Hindlimb muscle (tissue), 1 donor: ENCODE measurements at regions not wholly inside any gene's neighbourhood (a gene's known extent, or its start where the extent isn't known, plus 50 kb on each side); places are given as distances from the start of the nearest gene placed in this dataset.

Source experiments
- DNase-seq: peaks from one replicate; pipeline ENCODE4 v3.0.0-alpha.2; 2013

DNA sequence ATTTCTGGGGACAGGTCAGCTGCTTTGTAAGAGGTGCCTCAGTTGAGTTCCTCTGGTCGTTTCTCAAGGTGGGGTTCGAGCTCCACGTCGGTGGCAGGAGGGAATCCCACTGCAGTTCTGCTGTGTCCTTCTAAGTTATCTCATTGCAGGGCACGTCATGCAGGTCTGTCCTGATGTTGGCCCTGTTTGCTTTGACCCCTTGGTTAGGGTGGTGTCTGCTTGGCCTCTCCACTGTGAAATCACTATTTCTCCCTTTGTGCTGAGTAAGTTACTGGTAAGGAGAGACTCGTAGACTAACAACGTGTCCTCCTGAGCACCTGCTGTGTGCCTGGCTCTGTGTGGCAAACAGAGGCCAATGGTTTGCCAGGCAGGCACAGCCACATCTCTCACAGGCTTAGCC is 372.9 kb upstream of the ZMIZ1 start:
- DNase-seq = no peak

GRCh38 chr10:78696791-78697395 is 371.9 kb upstream of the ZMIZ1 start:
- DNase-seq = no peak

- DNase-seq = no peak
Measured at GRCh38 chr10:78699971-78700370, 368.8 kb upstream of the ZMIZ1 start.

- DNase-seq = no peak
Measured at GRCh38 chr10:78700413-78700812, 368.4 kb upstream of the ZMIZ1 start.

- DNase-seq = no peak
Measured at GRCh38 chr10:78700816-78701520, 367.8 kb upstream of the ZMIZ1 start.

GRCh38 chr10:78702186-78702585 is 366.6 kb upstream of the ZMIZ1 start:
- no peak for DNase-seq

- DNase-seq = no peak
Measured at GRCh38 chr10:78702876-78703275, 365.9 kb upstream of the ZMIZ1 start.

DNA sequence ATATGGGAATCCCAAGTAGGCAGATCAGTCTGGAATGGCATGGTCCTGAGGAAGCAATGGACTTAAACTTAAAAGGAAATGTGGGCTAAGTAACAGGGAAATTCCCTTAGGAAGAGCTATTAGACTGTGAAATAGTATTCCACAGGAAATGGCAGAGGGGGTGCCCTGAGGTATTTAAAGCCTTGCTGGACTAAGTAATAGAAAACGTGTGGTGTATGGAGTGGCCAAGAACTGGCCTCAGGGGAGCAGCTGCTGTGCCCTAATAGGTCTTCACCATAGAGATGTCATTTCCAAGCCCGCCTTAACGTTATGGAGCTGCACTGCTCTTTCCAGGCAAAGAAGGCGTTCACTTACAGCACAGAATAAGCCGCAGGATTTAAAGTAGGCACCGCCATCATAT is 365.2 kb upstream of the ZMIZ1 start:
- DNase-seq = no peak

DNA sequence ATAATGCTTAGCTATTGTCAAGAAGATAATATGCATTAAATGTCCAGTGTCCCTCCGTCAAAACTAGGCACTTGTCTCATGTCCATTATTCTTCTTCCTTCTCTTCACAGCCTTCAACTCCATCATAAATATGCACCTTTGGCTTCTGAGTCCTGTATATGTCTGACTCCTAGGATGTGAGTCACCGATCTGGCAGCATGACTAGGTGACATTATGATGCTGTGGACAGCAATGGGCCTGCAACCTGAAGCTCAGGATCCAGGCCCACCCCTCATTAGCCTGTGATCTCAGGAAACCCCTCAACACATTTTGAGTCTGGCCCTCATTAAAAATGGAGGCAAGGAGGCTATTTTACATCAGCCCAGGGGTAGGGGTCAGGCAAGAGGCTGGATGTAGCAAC is 362.5 kb upstream of the ZMIZ1 start:
- no peak for DNase-seq

DNA sequence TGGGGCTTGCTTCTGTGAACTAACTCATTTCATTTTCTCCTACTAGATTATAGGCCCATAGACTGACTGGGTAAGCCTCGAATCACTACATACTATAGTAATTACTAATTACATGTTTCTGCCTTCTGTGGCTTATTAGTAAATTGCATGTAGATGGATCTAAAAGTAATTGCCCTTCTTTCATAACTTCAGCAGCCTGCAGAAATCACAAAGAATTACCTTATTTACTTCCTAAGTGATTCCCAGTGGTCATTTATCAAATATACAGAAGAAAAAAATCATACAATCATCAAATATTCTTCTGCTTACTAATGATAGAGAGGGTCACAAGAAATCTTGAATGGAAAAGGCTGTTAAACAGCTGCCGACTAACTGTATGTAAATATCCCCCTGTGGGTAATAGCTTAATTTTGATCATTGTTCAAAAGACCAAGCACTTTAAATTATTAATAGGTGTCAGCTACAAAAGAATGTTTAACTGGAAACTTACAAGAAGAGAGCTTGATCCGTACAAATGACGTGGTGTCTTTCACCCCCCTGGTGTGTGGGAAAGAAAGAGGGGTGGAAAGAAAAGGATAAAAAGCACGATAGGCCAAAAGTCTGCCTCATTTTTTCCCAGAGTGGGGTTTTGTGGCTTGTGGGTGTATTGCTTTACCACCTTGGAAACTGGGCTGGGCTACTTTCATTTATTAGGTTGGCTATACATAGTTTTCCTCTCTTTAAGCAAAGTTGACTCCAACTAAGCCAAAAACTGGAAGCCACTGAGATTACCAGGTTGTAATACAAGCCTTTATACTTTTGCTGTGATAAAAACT is 361.8 kb upstream of the ZMIZ1 start:
- no peak for DNase-seq

GRCh38 chr10:78707745-78708144 is 361.0 kb upstream of the ZMIZ1 start:
- DNase-seq = no peak

DNA sequence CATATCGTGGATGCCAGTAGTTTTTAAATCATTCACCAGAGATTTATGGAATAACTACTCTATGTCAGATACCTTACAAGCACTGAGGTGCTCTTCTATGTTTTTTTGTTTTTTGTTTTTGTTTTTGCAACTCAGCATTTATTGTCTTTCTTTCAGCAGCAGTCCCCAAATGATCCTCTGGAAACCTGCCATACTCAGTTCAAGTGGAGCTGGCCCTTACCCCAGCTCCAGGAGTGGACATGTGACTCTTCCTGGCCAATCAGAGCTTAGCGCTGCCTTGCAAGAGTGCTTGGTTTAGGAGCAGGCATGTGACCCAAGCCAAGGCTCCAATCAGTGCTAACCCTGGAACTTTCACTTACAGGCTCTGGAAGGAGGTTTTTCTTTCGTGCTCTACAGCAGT is 356.6 kb upstream of the ZMIZ1 start:
- DNase-seq = no peak

DNA sequence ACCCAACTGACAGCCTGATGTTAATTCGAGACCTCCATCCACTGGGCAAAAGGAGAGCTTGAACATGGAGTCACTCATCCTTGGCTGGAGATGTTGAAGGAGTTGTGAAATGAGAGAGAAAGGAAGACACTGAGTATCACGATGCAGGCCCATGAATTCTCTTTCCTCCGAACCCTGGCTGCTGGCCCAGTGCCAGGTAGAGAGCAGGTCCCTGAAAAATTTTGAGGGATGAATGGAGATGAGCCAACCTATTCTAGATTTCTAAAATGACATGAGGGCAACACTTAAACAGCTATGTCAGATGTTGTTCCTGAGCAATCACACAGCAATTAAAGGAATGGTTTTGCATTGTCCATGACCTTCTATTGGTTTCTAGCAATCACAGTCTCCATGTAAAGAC is 355.1 kb upstream of the ZMIZ1 start:
- no peak for DNase-seq

- no peak for DNase-seq
Measured at GRCh38 chr10:78714225-78714624, 354.5 kb upstream of the ZMIZ1 start.

DNA sequence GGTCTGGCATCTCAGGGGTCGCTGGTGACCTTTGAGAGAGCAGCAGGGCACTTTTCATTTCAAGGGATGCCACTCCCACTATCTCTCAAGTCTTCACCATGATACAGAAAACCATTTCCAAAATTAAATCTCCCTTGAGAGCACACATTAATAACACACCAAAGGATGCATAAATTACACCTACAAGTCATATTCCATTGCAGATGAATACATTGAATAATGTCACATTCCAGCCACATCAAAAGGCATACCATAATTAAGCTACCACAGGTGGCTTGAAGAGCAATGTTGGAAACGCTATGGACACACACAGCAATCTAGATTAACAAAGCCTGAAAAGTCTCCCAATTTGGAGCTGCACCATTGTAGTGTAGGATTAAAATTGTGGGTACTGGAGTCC is 353.3 kb upstream of the ZMIZ1 start:
- DNase-seq = no peak

- no peak for DNase-seq
Measured at GRCh38 chr10:78716043-78716660, 352.6 kb upstream of the ZMIZ1 start.

- no peak for DNase-seq
Measured at GRCh38 chr10:78717200-78717599, 351.6 kb upstream of the ZMIZ1 start.

DNA sequence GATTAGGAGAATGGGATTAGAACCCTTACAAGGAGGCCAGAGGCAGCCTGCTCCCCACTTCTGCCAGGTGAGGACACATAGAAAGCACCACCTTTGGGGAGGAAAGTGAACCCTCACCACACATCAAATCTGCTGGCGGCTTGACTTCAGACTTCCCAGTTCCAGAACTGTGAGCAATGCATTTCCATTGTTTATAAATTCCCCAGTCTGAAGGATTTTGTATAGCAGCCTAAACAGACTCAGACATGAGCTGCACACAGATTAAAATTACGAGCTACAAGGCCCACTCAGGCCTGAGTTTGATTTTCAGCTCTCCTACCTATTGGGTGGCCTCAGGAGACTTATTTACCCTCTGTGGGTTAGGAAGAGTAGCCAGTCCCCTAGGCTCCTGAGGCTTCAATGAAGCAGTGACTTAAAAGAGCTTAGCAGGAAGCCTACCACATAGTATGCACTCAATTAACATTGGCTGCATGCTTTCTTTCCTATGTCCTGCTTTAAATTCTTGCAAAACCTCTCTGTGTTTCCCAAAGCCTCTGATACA is 350.7 kb upstream of the ZMIZ1 start:
- DNase-seq = no peak

DNA sequence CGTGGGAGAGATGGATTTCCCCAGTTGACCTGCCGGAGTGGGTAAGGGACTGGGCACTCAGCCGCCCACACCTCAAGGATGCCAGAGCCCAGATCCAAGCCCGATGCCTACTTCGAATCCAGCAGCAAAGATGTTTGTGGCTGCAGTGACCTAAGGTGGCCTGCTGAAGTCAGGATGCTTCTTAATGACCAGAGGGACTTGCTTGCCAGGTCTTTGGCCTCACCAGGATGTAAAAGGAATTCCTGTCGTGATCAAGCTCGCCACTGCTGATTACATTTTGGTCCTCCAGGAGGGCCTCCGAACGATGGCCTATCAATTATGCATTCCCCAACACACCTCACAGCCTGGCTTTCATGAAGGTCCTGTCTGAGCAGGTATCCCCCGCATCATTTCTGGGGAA is 349.5 kb upstream of the ZMIZ1 start:
- no peak for DNase-seq

GRCh38 chr10:78720091-78720490 is 348.7 kb upstream of the ZMIZ1 start:
- DNase-seq = no peak

GRCh38 chr10:78721231-78721630 is 347.5 kb upstream of the ZMIZ1 start:
- no peak for DNase-seq

DNA sequence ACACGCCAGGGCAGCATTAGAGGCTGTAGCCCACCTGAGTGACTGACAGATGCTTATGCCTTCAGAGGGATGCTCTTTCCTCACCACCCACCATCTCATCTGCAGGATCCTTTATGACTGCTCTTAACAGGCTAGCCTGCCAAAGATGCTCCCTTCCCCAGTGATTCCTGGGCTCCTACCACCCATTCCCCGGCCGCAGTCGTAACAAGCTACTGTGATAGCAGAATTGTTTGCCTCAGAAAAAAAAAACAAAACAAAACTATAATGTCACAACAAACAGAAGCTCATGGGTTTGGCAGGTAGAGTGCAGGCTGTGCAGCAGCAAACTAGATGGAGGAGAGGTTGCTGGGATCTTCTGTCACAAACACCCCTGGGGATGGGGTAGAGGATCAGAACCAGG is 343.9 kb upstream of the ZMIZ1 start:
- no peak for DNase-seq

- no peak for DNase-seq
Measured at GRCh38 chr10:78726171-78726570, 342.6 kb upstream of the ZMIZ1 start.
